ENCODE measurements at regions not wholly inside any gene's neighbourhood (a gene's known extent, or its start where the extent isn't known, plus 50 kb on each side); places are given as distances from the start of the nearest gene placed in this dataset.

DNA sequence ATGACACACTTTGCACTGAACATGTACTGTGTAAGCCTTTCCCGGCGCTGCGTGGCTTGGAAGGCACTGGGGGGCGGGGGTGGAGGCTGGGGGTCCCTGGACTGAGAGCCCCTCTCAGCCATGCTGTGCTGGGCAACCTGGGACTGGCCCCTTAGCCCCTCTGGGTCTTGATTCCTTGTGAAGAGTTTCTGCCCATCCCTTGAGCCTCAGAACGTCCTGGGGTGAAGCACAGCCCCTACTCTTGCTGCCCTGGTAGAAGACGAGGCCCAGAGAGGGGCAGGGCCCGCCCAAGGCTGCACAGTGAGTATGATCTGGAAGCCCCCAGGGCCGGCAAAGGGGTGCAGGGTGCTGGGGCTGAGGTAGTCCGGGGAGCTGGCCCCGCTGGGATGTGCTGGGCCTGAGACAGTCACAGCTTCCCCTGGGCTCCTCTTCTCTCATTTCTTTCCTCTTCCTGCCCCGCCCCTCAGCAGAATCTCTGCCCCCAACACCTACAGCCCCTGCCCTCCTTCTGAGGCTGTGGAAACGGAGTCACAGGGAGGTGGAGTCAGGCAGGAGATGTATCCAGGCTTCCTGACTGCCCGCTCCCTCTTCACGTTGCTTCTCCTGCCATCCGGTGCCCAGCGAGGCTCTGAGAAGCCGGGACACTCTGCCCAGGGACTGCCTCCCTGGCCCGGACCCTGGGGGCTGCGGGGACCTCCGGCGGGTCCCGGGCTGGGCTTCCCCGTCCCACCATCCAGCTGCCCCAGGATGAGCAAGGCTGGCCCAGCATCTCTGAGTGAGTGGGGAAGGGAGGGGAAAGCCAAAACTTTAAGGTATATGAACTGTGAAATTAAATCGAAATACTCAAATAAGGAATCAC, 60.5 kb downstream of the UNCX start:
- TF ChIP-seq, protein P1, sequence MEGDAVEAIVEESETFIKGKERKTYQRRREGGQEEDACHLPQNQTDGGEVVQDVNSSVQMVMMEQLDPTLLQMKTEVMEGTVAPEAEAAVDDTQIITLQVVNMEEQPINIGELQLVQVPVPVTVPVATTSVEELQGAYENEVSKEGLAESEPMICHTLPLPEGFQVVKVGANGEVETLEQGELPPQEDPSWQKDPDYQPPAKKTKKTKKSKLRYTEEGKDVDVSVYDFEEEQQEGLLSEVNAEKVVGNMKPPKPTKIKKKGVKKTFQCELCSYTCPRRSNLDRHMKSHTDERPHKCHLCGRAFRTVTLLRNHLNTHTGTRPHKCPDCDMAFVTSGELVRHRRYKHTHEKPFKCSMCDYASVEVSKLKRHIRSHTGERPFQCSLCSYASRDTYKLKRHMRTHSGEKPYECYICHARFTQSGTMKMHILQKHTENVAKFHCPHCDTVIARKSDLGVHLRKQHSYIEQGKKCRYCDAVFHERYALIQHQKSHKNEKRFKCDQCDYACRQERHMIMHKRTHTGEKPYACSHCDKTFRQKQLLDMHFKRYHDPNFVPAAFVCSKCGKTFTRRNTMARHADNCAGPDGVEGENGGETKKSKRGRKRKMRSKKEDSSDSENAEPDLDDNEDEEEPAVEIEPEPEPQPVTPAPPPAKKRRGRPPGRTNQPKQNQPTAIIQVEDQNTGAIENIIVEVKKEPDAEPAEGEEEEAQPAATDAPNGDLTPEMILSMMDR (IDR thresholded peaks at IDR 0.05) = no peak
- TF ChIP-seq POLR2AphosphoS5 (IDR thresholded peaks at IDR 0.05) (no peak), POLR2A (IDR thresholded peaks at IDR 0.05) (no peak)

All from gastroesophageal sphincter (tissue), 3 donors.